Stimulated activated memory B cell treated with anti-CD40 and anti-IgM and Interleukin-4, amounts not matched to agents 10 μg/mL and 1 μg/mL and 100 μg/mL, for 72 hours (primary cell): ENCODE measurements at regions not wholly inside any gene's neighbourhood (a gene's known extent, or its start where the extent isn't known, plus 50 kb on each side); places are given as distances from the start of the nearest gene placed in this dataset.
"Not testable (repeated sequence)": the region's sequence is repeated elsewhere in the genome, so short reads cannot be mapped to it uniquely, and the experiment has no call there.

Source experiments
- ATAC-seq: fragments of 150-1000 bp; cut with Tn5 transposase; 2 replicates; pipeline ENCODE4 v1.10.0; 2021
- H3K27ac Mint-ChIP-seq: one replicate; pipeline ENCODE4 v1.8.0; 2022; ENCODE audit warnings: mild to moderate bottlenecking, mixed read lengths
- H3K27me3 Mint-ChIP-seq: one replicate; pipeline ENCODE4 v1.8.0; 2022; ENCODE audit warnings: mixed read lengths
- H3K36me3 Mint-ChIP-seq: one replicate; pipeline ENCODE4 v1.8.0; 2022; ENCODE audit warnings: mixed read lengths
- H3K4me1 Mint-ChIP-seq: one replicate; pipeline ENCODE4 v1.8.0; 2022; ENCODE audit warnings: mixed read lengths
- H3K4me3 Mint-ChIP-seq: one replicate; pipeline ENCODE4 v1.8.0; 2022; ENCODE audit warnings: mild to moderate bottlenecking, moderate library complexity, mixed read lengths
- H3K9me3 Mint-ChIP-seq: one replicate; pipeline ENCODE4 v1.8.0; 2022; ENCODE audit warnings: mixed read lengths

DNA sequence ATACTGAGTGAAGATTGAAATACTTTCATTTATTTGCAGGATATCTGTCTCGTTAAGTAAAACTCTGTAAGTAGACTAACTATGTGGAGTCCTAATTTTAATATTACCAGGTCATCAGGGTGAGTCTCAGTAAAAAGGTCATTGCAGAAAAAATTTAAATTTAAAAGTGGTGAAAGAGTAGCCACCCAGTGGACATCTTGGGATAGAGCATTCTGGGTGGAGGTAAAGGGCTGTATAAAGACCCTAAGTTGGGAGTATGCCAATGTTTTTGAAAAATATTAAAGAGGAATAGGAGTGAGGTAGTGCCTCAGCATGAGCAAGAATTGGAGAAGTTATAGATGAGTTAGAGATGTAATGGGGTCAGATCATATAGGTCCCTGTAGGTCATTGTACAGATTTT, 145.5 kb downstream of the HMHB1 start:
- H3K36me3 Mint-ChIP-seq, result no peaks in the 10 kb centered on the region
- no peak for ATAC-seq

DNA sequence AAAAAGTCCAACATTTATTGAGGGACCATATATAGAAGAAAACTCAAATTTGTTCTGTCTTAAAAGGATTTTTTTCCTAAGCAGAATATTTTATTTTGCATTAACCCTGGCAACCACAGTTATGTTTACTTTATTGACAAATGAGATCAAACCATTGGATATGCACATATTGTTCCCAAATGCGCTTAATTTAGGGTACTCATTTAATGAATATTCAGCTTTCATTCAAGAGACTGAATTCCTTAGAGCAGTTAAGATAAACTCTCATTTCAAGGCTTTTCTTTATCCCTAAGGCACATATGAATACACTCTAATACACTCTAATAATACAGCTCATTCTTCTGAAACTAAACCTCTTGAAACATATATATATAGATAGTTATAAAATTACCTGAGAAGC, 150.2 kb downstream of the HMHB1 start:
- no peaks in the 10 kb centered on the region for H3K36me3 Mint-ChIP-seq
- H3K27ac Mint-ChIP-seq, result no peak overlapping the region
- no peaks in the 10 kb centered on the region for H3K4me1 Mint-ChIP-seq
- peaks cover 3% of the 10 kb centered on the region for H3K9me3 Mint-ChIP-seq
- no peak for ATAC-seq
- peaks cover 9% of the 10 kb centered on the region for H3K27me3 Mint-ChIP-seq
- H3K4me3 Mint-ChIP-seq, result no peak overlapping the region

More for the DNA sequence above, 145.5 kb downstream of the HMHB1 start:
- no peaks in the 10 kb centered on the region for H3K9me3 Mint-ChIP-seq
- no peak overlapping the region for H3K27ac Mint-ChIP-seq
- no peak overlapping the region for H3K4me3 Mint-ChIP-seq
- H3K27me3 Mint-ChIP-seq, result peaks cover 31% of the 10 kb centered on the region
- H3K4me1 Mint-ChIP-seq, result no peaks in the 10 kb centered on the region

DNA sequence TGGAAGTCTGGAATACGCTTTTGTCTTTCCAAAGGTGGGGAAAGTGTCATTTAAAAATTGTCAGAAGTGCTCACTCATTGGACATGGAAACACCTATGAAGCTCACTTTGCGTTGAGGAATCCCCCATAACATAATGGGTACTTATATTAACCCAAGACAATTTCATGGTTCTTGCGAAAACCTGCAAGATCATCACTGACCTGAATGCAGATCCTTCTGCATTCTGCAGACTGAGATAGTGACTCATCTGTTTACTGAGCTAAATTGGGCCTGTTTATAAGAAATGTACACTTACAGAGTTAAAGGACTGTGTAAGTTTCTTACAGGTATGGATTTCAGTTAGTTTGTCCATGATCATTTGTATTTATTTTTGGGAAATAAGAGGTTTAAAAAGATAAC, 153.0 kb downstream of the HMHB1 start:
- Mint-ChIP-seq H3K27me3 (peaks cover under 1% of the 10 kb centered on the region), H3K36me3 (no peaks in the 10 kb centered on the region)
- ATAC-seq, result no peak

DNA sequence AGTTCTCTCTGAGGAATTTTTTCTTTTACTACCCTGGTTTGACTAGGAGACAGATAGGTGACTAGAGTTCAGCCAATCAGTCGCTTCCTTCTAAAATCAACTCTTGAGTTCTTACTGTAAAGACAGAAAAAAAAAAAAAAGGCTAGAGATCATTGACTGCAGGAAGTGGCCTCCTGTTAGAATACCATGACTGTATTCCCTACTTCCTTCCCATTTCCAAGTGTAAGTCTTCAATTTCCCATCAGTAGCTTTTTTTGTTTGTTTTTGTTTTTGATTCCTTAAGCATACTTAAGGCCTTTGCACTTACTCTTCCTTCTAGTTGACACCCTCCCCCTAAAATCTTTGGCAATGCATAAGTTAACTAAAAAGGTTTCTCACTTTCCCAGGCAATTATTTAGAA, 154.3 kb downstream of the HMHB1 start:
- Mint-ChIP-seq H3K4me1 (no peaks in the 10 kb centered on the region), H3K27me3 (peaks cover 14% of the 10 kb centered on the region), H3K4me3 (no peak overlapping the region), H3K27ac (no peak overlapping the region), H3K36me3 (no peaks in the 10 kb centered on the region), H3K9me3 (peaks cover 3% of the 10 kb centered on the region)
- ATAC-seq, result no peak

More for the DNA sequence above, 153.0 kb downstream of the HMHB1 start:
- Mint-ChIP-seq H3K4me1 (no peaks in the 10 kb centered on the region), H3K9me3 (peaks cover 3% of the 10 kb centered on the region), H3K4me3 (no peak overlapping the region), H3K27ac (no peak overlapping the region)

DNA sequence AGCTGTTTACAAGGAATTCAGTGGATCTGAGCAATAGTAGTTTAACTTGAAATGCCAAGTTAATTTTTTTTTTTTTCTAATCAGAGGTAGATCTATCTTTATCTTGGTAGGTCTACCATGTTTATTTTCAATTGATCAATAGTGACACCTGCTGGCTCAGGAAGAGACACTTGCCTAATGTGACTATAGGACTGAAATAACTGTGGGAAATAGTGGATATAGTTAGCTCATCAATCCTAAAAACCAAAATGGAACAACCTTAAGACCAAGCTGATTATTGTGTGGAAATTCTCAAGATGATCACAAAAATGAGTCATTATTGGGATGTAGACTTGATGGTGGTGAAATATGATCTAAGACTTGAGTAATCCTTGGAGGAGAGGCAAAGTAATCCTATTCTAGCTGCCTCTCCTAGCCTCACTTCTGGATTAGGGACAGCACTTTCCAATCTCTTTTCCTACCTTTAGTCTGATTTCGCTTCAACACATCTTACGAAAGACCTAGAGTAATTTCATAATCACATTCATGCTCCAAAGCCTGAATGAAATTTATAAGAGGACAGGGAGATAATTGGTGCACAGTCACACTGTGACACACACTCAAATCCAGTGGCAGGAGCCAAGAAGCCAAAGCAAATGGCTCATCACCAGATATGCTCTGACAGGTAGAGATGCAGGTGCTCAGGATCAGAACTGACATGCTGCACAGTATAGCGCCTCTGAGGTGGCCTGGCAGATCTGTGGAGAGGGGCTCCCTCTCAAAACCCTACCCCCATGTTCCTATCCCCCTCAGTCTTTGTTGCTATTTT, 156.3 kb downstream of the HMHB1 start:
- H3K4me1 Mint-ChIP-seq, result peaks cover 1% of the 10 kb centered on the region
- no peak overlapping the region for H3K4me3 Mint-ChIP-seq
- ATAC-seq, result peak; percentile 47
- peaks cover under 1% of the 10 kb centered on the region for H3K9me3 Mint-ChIP-seq
- no peaks in the 10 kb centered on the region for H3K36me3 Mint-ChIP-seq
- peaks cover 20% of the 10 kb centered on the region for H3K27me3 Mint-ChIP-seq
- H3K27ac Mint-ChIP-seq, result no peak overlapping the region

DNA sequence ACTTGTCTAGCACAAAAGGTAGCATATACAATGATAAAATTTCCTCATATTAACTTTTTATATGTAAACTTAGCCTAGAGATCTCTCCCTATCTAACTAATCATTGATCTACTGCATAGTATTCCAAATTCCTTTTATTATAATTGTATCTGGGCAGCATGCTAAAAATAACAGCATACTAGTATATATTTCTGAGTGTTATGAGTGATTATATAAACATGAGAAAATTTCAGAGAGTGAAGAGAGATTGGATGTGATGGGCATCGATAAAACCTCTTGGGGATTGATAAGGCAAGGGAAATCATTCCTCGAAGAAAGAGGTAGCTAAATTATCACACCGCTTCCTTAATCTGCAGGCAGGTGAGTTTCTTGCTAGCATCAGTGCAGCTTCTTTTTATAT, 158.2 kb downstream of the HMHB1 start:
- Mint-ChIP-seq H3K27me3 (peaks cover 20% of the 10 kb centered on the region), H3K36me3 (no peaks in the 10 kb centered on the region), H3K9me3 (no peaks in the 10 kb centered on the region), H3K4me3 (no peak overlapping the region), H3K4me1 (peaks cover 6% of the 10 kb centered on the region), H3K27ac (no peak overlapping the region)
- ATAC-seq, result no peak

DNA sequence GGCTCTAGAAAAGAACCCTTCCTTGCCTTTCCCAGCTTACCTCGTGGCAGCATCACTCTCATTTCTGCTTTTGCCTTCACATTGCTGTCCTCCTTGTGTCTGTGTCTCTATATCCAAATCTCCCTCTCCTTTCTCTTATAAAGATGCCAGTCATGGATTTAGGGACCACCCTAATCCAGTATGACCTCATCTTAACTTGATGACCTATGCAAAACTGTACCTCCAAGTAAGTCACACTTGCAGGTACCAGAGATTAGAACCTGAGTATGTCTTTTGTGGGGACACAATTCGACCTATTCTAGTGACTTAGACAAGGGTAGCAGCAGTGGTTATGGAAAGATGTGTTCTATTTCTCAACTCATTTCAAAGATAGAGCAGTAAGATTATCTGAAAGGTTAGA, 160.1 kb downstream of the HMHB1 start:
- Mint-ChIP-seq H3K27me3 (peaks cover 27% of the 10 kb centered on the region), H3K4me1 (peaks cover 6% of the 10 kb centered on the region), H3K36me3 (no peaks in the 10 kb centered on the region), H3K9me3 (no peaks in the 10 kb centered on the region), H3K27ac (no peak overlapping the region), H3K4me3 (no peak overlapping the region)
- ATAC-seq, result no peak

DNA sequence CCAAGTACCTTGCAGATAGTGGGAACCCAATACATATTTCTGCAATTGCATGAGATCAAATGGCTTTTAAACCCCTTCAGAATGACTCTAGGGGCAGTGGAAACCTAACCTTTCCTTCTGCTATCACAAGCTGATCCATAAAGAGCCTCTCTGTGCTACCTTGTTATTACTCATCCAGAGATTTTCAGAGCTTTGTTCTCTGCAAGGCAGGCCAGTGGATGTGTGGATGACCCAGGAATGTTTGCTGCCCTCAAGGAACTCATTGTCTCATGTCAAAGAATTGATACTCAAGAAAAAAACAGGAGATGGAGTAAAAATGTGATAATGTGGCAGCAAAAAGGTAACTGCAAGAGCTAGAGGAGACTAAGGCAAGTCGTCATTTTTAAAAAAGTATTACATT, 164.1 kb downstream of the HMHB1 start:
- Mint-ChIP-seq H3K27ac (no peak overlapping the region), H3K9me3 (no peaks in the 10 kb centered on the region), H3K36me3 (no peaks in the 10 kb centered on the region), H3K4me1 (peaks cover 6% of the 10 kb centered on the region), H3K4me3 (no peak overlapping the region), H3K27me3 (peaks cover 15% of the 10 kb centered on the region)
- no peak for ATAC-seq

DNA sequence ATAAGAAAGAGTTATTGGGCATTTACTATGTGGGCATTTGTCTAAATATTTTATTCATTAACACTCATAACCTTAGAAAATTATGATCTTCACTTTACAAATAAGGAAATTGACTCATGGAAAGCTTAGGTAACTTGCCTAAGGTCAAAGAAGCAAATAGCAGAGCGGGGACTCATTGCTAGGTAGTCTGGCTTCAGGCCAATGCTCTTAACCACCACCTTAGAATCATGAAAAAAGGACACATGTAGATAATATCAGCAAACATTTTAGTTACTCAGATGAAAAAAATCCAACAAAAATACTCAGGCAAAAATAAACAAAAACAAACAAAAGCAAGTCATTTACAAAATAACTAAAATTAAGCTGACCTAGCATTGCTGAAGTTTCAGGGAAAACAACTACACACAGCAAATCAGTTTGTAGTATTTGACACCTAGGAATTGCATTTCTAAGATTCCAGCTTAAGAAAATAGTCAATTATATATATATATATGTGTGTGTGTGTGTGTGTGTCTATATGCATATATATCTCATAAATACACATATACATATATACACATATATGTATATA, 166.0 kb downstream of the HMHB1 start:
- Mint-ChIP-seq H3K36me3 (no peaks in the 10 kb centered on the region), H3K4me1 (peaks cover 6% of the 10 kb centered on the region), H3K9me3 (no peaks in the 10 kb centered on the region), H3K27ac (no peak overlapping the region), H3K27me3 (peaks cover 8% of the 10 kb centered on the region), H3K4me3 (no peak overlapping the region)
- no peak for ATAC-seq

DNA sequence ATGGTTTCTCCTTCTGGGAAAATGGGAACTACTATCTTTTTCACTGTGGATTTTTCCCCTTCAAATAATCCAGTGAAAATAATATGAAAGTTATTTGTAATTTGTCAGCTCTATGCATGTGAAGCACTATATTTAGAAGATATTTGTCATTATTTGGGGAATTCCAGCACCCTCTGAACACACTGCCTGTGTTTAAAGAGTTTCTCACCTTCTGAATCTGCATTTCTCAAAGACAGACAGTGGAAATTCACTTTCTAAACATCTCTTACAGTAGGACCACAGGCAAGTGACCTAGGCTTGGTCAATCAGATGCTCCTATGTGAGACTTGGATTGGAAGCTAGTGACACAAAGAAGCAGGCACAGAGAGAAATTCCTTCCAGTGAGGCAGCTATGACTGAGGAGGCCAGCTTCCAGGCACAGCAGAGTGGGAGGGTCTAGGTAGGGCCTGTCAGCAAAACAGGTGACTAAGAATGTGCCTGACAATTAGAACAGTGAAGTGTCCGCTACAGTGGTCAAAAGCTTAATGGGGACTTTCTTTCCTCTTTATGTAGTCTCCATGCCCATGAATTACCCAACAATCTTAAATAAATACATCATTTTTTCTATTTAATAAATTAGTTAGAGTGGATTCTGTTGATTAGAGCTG, 167.2 kb downstream of the HMHB1 start:
- H3K9me3 Mint-ChIP-seq, result no peaks in the 10 kb centered on the region
- H3K27me3 Mint-ChIP-seq, result peaks cover 8% of the 10 kb centered on the region
- ATAC-seq, result no peak
- H3K4me1 Mint-ChIP-seq, result no peaks in the 10 kb centered on the region
- H3K27ac Mint-ChIP-seq, result no peak overlapping the region
- H3K36me3 Mint-ChIP-seq, result no peaks in the 10 kb centered on the region
- H3K4me3 Mint-ChIP-seq, result no peak overlapping the region

DNA sequence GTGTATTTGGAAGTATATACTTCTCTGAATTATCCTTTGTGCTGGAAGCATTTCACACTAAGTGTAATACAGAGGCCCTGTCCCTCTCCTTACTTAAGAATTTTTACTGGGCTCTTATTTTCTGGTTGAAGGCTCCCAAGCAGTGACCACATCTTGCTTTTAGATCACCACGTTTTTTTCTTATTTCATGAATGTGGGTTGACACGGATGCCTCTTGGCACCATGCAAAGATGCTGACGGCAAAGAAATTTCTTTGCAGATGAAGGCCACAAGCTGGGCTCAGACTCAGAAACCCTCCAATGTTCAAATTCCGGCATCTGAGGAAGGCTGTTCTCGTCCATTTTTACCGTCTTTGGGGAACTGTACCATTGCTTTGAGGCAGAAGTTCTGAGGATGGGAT, 168.5 kb downstream of the HMHB1 start:
- H3K36me3 Mint-ChIP-seq, result no peaks in the 10 kb centered on the region
- H3K9me3 Mint-ChIP-seq, result no peaks in the 10 kb centered on the region
- H3K4me3 Mint-ChIP-seq, result no peak overlapping the region
- no peak overlapping the region for H3K27ac Mint-ChIP-seq
- H3K27me3 Mint-ChIP-seq, result peaks cover 17% of the 10 kb centered on the region
- no peak for ATAC-seq
- no peaks in the 10 kb centered on the region for H3K4me1 Mint-ChIP-seq

DNA sequence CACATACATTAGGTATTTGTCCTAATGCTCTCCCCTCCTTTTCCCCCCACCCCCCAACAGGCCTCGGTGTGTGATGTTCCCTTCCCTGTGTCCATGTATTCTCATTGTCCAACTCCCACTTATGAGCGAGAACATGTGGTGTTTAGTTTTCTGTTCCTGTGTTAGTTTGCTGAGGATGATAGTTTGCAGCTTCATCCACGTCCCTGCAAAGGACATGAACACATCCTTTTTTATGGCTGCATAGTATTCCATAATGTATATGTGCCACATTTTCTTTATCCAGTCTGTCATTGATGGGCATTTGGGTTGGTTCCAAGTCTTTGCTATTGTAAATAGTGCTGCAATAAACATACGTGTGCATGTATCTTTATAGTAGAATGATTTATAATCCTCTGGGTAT, 171.0 kb downstream of the HMHB1 start:
- ATAC-seq, H3K27ac Mint-ChIP-seq, H3K4me1 Mint-ChIP-seq: not testable (repeated sequence)

DNA sequence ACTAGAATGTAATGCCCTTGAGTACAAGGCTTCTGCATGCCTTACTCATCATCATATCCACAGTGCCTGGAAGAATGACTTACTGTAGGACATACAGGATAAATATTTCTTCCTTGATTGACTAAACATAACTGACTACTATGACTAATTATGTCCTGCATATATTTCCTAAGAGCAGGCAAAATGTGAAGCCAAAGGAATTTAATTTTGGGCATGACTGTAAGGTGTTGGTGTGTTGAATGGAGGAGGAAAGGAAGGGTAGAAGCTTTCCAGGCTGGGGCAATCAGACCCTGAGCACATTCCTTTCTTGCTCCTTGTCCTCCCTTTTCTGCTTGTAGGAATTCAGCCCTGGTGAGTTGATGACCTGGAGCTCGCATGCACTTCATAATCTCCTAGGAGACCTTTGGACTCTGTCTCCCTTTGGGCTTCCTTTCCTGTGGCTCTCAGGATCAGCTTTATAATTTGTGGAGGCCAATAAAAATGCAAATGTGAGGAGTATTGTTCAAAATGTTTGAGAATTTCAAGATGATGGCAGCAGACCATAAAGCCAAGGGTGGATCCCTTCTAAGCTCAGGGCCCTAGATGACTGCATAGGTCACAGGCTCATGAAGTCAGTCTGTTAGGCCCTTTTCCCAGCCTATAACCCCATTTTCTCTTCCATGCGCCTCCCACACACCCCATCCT, 174.0 kb downstream of the HMHB1 start:
- Mint-ChIP-seq H3K27ac (no peak overlapping the region), H3K4me3 (no peak overlapping the region), H3K9me3 (peaks cover 3% of the 10 kb centered on the region), H3K4me1 (peaks cover 5% of the 10 kb centered on the region), H3K36me3 (no peaks in the 10 kb centered on the region), H3K27me3 (peaks cover 27% of the 10 kb centered on the region)
- no peak for ATAC-seq

More for the DNA sequence above, 171.0 kb downstream of the HMHB1 start:
- H3K4me3 Mint-ChIP-seq, H3K9me3 Mint-ChIP-seq, H3K36me3 Mint-ChIP-seq: not testable (repeated sequence)
- H3K27me3 Mint-ChIP-seq, result peaks cover 18% of the 10 kb centered on the region

DNA sequence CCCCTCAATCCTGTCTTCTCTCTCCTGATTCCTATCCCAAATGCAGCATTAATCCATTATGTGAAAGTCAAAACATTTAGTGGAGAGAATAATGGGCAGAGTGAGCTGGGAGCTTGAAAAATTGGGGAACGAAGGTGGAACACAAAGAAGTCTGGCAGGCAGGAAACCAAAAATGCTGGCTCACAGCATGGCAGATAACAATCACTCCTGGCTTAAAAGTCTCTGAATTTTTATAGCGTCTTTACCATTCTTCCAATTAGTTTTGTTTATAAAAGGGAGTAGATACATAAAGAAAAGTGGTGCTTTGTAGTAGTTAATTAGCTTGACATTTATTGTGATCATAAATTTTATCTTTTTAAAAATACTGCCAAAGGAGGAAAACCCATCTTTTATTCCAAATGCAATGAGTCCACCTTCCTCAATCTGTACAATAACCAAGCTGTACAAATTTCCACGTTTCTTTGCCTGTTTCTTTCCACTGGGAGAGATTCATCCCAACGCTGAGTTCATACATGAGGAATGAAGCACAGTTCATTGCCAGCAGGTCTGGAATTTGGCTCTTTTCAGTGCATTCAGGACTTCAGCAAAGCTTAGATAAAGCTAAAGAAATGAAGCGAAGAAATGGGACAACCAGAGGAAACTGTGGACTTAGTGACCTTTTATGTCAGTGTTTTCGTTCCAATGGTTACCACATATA, 174.7 kb downstream of the HMHB1 start:
- H3K9me3 Mint-ChIP-seq, result peaks cover 3% of the 10 kb centered on the region
- ATAC-seq, result no peak
- H3K27me3 Mint-ChIP-seq, result peaks cover 27% of the 10 kb centered on the region
- H3K4me3 Mint-ChIP-seq, result no peak overlapping the region
- H3K36me3 Mint-ChIP-seq, result no peaks in the 10 kb centered on the region
- H3K4me1 Mint-ChIP-seq, result peaks cover 5% of the 10 kb centered on the region
- H3K27ac Mint-ChIP-seq, result no peak overlapping the region

DNA sequence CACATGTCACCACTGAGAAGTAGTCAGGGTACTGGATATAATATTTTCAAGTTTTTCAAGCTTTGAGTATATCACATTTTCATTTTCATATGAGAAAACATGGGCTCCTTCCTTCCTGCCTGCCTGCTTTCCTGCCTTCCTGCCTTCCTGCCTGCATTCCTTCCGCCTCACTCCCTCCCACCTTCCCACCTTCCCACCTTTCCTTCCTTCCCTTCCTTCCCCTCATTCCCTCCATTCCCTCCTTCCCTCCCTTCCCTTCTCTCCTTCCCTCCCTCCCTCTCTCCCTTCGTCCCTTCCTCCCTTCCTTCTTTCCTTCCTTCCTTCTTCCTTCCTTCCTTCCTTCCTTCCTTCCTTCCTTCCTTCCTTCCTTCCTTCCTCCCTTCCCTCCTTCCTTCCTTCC, 175.3 kb downstream of the HMHB1 start:
- H3K9me3 Mint-ChIP-seq, result peaks cover 3% of the 10 kb centered on the region
- no peak overlapping the region for H3K27ac Mint-ChIP-seq
- no peak for ATAC-seq
- H3K27me3 Mint-ChIP-seq, result peaks cover 27% of the 10 kb centered on the region
- peaks cover 5% of the 10 kb centered on the region for H3K4me1 Mint-ChIP-seq
- no peak overlapping the region for H3K4me3 Mint-ChIP-seq
- no peaks in the 10 kb centered on the region for H3K36me3 Mint-ChIP-seq
